H9 (cell line): ENCODE measurements at regions not wholly inside any gene's neighbourhood (a gene's known extent, or its start where the extent isn't known, plus 50 kb on each side); places are given as distances from the start of the nearest gene placed in this dataset.

ENCODE experiments used
- DNase-seq: peaks from one replicate; pipeline ENCODE4 v3.0.0-alpha.2; 2017
- H2AFZ ChIP-seq: one replicate; pipeline ENCODE4 v1.6.1; 2013; ENCODE audit warnings: mild to moderate bottlenecking, low read length, control low read depth, moderate library complexity
- H2AK5ac ChIP-seq: 2 replicates; pipeline ENCODE4 v1.6.1; 2013; ENCODE audit warnings: low read length, control low read depth, mixed read lengths; ENCODE audit not compliant: insufficient read length
- H2BK120ac ChIP-seq: one replicate; pipeline ENCODE4 v1.6.1; 2013; ENCODE audit warnings: low read depth, mild to moderate bottlenecking, low read length, control low read depth, inconsistent platforms; ENCODE audit not compliant: poor library complexity, severe bottlenecking
- H2BK12ac ChIP-seq: 2 replicates; pipeline ENCODE4 v1.6.1; 2013; ENCODE audit warnings: low read length, control low read depth, mixed read lengths, low read depth; ENCODE audit not compliant: insufficient read length
- H2BK15ac ChIP-seq: 2 replicates; pipeline ENCODE4 v1.6.1; 2013; ENCODE audit warnings: low read depth, low read length, control low read depth
- H2BK20ac ChIP-seq: one replicate; pipeline ENCODE4 v1.6.1; 2013; ENCODE audit warnings: low read depth, mild to moderate bottlenecking, low read length, control low read depth, inconsistent platforms; ENCODE audit not compliant: poor library complexity, severe bottlenecking
- H2BK5ac ChIP-seq: 2 replicates; pipeline ENCODE4 v1.6.1; 2013; ENCODE audit warnings: low read length, control low read depth, mixed read lengths; ENCODE audit not compliant: insufficient read length
- H3K14ac ChIP-seq: 2 replicates; pipeline ENCODE4 v1.6.1; 2013; ENCODE audit warnings: low read length, control low read depth; ENCODE audit not compliant: insufficient read depth
- H3K18ac ChIP-seq: 2 replicates; pipeline ENCODE4 v1.6.1; 2013; ENCODE audit warnings: low read depth, mild to moderate bottlenecking, mixed read lengths, low read length, control low read depth; ENCODE audit not compliant: insufficient read length
- H3K23ac ChIP-seq: 2 replicates; pipeline ENCODE4 v1.6.1; 2013; ENCODE audit warnings: low read length, control low read depth, mixed read lengths, low read depth; ENCODE audit not compliant: insufficient read length
- H3K23me2 ChIP-seq: 2 replicates; pipeline ENCODE4 v1.6.1; 2013; ENCODE audit warnings: low read depth, mild to moderate bottlenecking, mixed read lengths, low read length, control low read depth; ENCODE audit not compliant: insufficient read length, poor library complexity, severe bottlenecking
- H3K27ac ChIP-seq: 2 replicates; pipeline ENCODE4 v1.5.1; 2013; ENCODE audit warnings: low read length, control low read depth, mixed read lengths, low read depth; ENCODE audit not compliant: insufficient read length
- H3K27me3 ChIP-seq: 2 replicates; pipeline ENCODE4 v1.6.1; 2013; ENCODE audit warnings: low read length, control low read depth, inconsistent platforms; ENCODE audit not compliant: insufficient read depth
- H3K4ac ChIP-seq: 2 replicates; pipeline ENCODE4 v1.6.1; 2013; ENCODE audit warnings: low read depth, mild to moderate bottlenecking, control low read depth, inconsistent platforms, low read length, moderate library complexity
- H3K4me1 ChIP-seq: 2 replicates; pipeline ENCODE4 v1.6.1; 2013; ENCODE audit warnings: low read length, control low read depth, inconsistent platforms; ENCODE audit not compliant: insufficient read depth
- H3K4me2 ChIP-seq: 2 replicates; pipeline ENCODE4 v1.6.1; 2013; ENCODE audit warnings: low read length, control low read depth, mixed read lengths; ENCODE audit not compliant: insufficient read length, insufficient read depth
- H3K56ac ChIP-seq: 2 replicates; pipeline ENCODE4 v1.6.1; 2013; ENCODE audit warnings: low read depth, mild to moderate bottlenecking, mixed read lengths, low read length, control low read depth; ENCODE audit not compliant: insufficient read length
- H3K79me1 ChIP-seq: 2 replicates; pipeline ENCODE4 v1.6.1; 2013; ENCODE audit warnings: low read depth, mild to moderate bottlenecking, moderate library complexity, low read length, control low read depth, inconsistent platforms; ENCODE audit not compliant: insufficient read depth, poor library complexity, severe bottlenecking
- H3K79me2 ChIP-seq: 2 replicates; pipeline ENCODE4 v1.6.1; 2013; ENCODE audit warnings: low read length, control low read depth, inconsistent platforms; ENCODE audit not compliant: insufficient read depth
- H3K9ac ChIP-seq: 2 replicates; pipeline ENCODE4 v1.6.1; 2013; ENCODE audit warnings: low read length, control low read depth, mixed read lengths; ENCODE audit not compliant: insufficient read length; ENCODE audit errors: extremely low read depth
- H3K9me3 ChIP-seq: one replicate; pipeline ENCODE4 v1.6.1; 2013; ENCODE audit warnings: low read depth, low read length, inconsistent platforms; ENCODE audit not compliant: control insufficient read depth
- H3T11ph ChIP-seq: one replicate; pipeline ENCODE4 v1.6.1; 2013; ENCODE audit warnings: mild to moderate bottlenecking, low read length, control low read depth, inconsistent platforms
- H4K20me1 ChIP-seq: one replicate; pipeline ENCODE4 v1.6.1; 2013; ENCODE audit not compliant: control insufficient read depth, insufficient read length, insufficient read depth
- H4K5ac ChIP-seq: 2 replicates; pipeline ENCODE4 v1.6.1; 2013; ENCODE audit warnings: low read depth, mild to moderate bottlenecking, mixed read lengths, low read length, control low read depth; ENCODE audit not compliant: insufficient read length
- H4K8ac ChIP-seq: replicated peaks from 2 replicates; pipeline ENCODE4 v1.6.1; 2013; ENCODE audit warnings: low read length, control low read depth, mixed read lengths, low read depth; ENCODE audit not compliant: insufficient read length
- H4K91ac ChIP-seq: 2 replicates; pipeline ENCODE4 v1.6.1; 2013; ENCODE audit warnings: low read depth, mild to moderate bottlenecking, moderate library complexity, mixed read lengths, low read length, control low read depth; ENCODE audit not compliant: insufficient read length
- H3K27ac Mint-ChIP-seq, 3 experiments: 2 replicates in 2 of 3; 3 replicates in 1 of 3; pipeline ENCODE4 v1.8.0; 2020 to 2021; ENCODE audit warnings: mixed read lengths in 3 of 3, mild to moderate bottlenecking in 1 of 3, moderate library complexity in 1 of 3
- H3K27me3 Mint-ChIP-seq: 2 replicates; pipeline ENCODE4 v1.8.0; 2021; ENCODE audit warnings: low read depth, mild to moderate bottlenecking, moderate library complexity, mixed read lengths
- H3K36me3 Mint-ChIP-seq, 3 experiments: 2 replicates in 2 of 3; 3 replicates in 1 of 3; pipeline ENCODE4 v1.8.0; 2020 to 2021; ENCODE audit warnings: low read depth in 3 of 3, mixed read lengths in 3 of 3; ENCODE audit not compliant: insufficient read depth in 1 of 3
- H3K4me1 Mint-ChIP-seq, 2 experiments: 2 replicates each; pipeline ENCODE4 v1.8.0; 2020; ENCODE audit warnings: mixed read lengths in 2 of 2
- H3K4me3 Mint-ChIP-seq, 2 experiments: 2 replicates in 1 of 2; 3 replicates in 1 of 2; pipeline ENCODE4 v1.8.0; 2020 to 2021; ENCODE audit warnings: mild to moderate bottlenecking in 2 of 2, mixed read lengths in 2 of 2, moderate library complexity in 1 of 2
- H3K9me3 Mint-ChIP-seq, 2 experiments: 2 replicates in 1 of 2; 3 replicates in 1 of 2; pipeline ENCODE4 v1.8.0; 2020; ENCODE audit warnings: mild to moderate bottlenecking in 2 of 2, mixed read lengths in 2 of 2, moderate library complexity in 1 of 2
- WGBS: extraction: QIAGEN DNeasy Blood & Tissue Kit; methylation state at CpG from one replicate; pipeline ENCODE4 v1.1.7; 2013; ENCODE audit warnings: missing lambda C conversion rate, low lambda C conversion rate, mixed read lengths; ENCODE audit not compliant: insufficient read length; ENCODE audit errors: extremely low coverage; 5-methylcytosine and 5-hydroxymethylcytosine counted together
- TF ChIP-seq, protein P1 (sequence below): fragments of 200-600 bp; sonication (generic); conservative IDR thresholded peaks from 3 replicates; pipeline ENCODE4 v1.8.0; 2021; ENCODE audit warnings: antibody characterized with exemption, mild to moderate bottlenecking

DNA sequence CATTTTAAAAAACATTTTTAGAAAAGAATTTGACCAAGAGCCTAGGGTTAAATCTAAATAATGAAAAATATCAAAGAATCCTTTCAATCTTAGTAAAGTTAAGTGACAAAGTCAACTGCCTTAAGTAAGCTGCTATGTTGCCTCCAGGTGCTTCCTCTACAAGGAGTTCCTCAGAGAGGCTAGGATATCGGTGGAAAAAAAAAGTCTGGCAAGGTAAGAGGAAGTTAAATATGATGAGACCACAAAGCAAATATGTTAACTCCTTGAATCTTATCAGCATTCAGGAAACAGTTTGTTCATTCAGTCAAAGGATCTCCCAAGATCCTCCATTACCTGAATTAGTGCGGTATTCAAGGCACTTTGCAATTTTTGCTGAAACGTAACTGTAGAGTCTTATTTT is 563.5 kb downstream of the PTPRC start:
- Histone ChIP-seq H2BK12ac (no peak overlapping the region), H4K91ac (no peak overlapping the region), H4K20me1 (no peaks in the 10 kb centered on the region), H3K4ac (no peak overlapping the region), H3K56ac (no peak overlapping the region), H4K5ac (no peak overlapping the region), H3K18ac (no peak overlapping the region), H3K79me2 (no peaks in the 10 kb centered on the region), H3K9ac (no peak overlapping the region), H2AFZ (no peak overlapping the region), H3K4me1 (no peaks in the 10 kb centered on the region), H3K27ac (no peak overlapping the region), H3K23ac (no peak overlapping the region), H3K4me2 (no peak overlapping the region), H2BK20ac (no peak overlapping the region), H3K9me3 (no peaks in the 10 kb centered on the region), H3K23me2 (no peaks in the 10 kb centered on the region), H4K8ac (no peak overlapping the region), H2AK5ac (no peak overlapping the region), H3K79me1 (no peaks in the 10 kb centered on the region), H2BK120ac (no peak overlapping the region), H2BK15ac (no peak overlapping the region), H2BK5ac (no peak overlapping the region), H3T11ph (no peak overlapping the region), H3K14ac (no peak overlapping the region), H3K27me3 (no peaks in the 10 kb centered on the region)
- no CpG with 5 or more reads among the region's 3 CpGs for WGBS
- DNase-seq: no peak
- H3K36me3 Mint-ChIP-seq: no peaks in the 10 kb centered on the region; a peak in 1 of 7 replicates
- H3K4me3 Mint-ChIP-seq: no peak overlapping the region
- no peaks in the 10 kb centered on the region for H3K9me3 Mint-ChIP-seq
- no peak overlapping the region for H3K27ac Mint-ChIP-seq
- no peaks in the 10 kb centered on the region for H3K27me3 Mint-ChIP-seq
- TF ChIP-seq, protein P1, sequence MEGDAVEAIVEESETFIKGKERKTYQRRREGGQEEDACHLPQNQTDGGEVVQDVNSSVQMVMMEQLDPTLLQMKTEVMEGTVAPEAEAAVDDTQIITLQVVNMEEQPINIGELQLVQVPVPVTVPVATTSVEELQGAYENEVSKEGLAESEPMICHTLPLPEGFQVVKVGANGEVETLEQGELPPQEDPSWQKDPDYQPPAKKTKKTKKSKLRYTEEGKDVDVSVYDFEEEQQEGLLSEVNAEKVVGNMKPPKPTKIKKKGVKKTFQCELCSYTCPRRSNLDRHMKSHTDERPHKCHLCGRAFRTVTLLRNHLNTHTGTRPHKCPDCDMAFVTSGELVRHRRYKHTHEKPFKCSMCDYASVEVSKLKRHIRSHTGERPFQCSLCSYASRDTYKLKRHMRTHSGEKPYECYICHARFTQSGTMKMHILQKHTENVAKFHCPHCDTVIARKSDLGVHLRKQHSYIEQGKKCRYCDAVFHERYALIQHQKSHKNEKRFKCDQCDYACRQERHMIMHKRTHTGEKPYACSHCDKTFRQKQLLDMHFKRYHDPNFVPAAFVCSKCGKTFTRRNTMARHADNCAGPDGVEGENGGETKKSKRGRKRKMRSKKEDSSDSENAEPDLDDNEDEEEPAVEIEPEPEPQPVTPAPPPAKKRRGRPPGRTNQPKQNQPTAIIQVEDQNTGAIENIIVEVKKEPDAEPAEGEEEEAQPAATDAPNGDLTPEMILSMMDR: no peak
- H3K4me1 Mint-ChIP-seq: no peaks in the 10 kb centered on the region
